ENCODE measurements at regions not wholly inside any gene's neighbourhood (a gene's known extent, or its start where the extent isn't known, plus 50 kb on each side); places are given as distances from the start of the nearest gene placed in this dataset.

DNA sequence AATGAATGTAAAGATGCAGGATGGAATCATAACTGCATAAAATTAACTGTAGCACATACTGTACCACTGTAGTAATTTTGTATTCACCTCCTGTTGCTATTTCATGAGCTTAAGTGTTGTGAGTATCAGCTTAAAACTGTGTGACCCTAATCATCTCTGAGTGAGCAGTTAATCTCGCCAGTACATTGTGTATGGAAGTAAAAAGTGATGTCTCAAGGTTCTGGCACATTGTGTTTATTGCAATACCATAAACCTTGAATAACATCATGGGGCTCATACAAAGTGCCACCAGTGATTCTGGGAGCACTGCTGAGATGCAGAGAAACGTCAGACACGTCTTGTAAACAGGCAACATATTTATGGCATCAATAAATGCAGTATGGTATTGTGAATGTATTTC is 124.5 kb downstream of the PMAIP1 start:
- TF ChIP-seq, protein P1, sequence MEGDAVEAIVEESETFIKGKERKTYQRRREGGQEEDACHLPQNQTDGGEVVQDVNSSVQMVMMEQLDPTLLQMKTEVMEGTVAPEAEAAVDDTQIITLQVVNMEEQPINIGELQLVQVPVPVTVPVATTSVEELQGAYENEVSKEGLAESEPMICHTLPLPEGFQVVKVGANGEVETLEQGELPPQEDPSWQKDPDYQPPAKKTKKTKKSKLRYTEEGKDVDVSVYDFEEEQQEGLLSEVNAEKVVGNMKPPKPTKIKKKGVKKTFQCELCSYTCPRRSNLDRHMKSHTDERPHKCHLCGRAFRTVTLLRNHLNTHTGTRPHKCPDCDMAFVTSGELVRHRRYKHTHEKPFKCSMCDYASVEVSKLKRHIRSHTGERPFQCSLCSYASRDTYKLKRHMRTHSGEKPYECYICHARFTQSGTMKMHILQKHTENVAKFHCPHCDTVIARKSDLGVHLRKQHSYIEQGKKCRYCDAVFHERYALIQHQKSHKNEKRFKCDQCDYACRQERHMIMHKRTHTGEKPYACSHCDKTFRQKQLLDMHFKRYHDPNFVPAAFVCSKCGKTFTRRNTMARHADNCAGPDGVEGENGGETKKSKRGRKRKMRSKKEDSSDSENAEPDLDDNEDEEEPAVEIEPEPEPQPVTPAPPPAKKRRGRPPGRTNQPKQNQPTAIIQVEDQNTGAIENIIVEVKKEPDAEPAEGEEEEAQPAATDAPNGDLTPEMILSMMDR (IDR thresholded peaks at IDR 0.05): no peak
- TF ChIP-seq POLR2A (IDR thresholded peaks at IDR 0.05): no peak

Data from testis (tissue), 2 donors.